NT2/D1 (cell line): ENCODE measurements at regions not wholly inside any gene's neighbourhood (a gene's known extent, or its start where the extent isn't known, plus 50 kb on each side); places are given as distances from the start of the nearest gene placed in this dataset.

Experiments used
- DNase-seq: peaks from one replicate; pipeline ENCODE4 v3.0.0-alpha.2; 2011; ENCODE audit warnings: low read depth, low spot score
- H3K27me3 ChIP-seq: 2 replicates; pipeline ENCODE4 v1.6.0; 2011; ENCODE audit warnings: mild to moderate bottlenecking; ENCODE audit not compliant: insufficient read length, insufficient read depth
- H3K36me3 ChIP-seq: 2 replicates; pipeline ENCODE4 v1.6.1; 2011; ENCODE audit warnings: mild to moderate bottlenecking, low read length, mixed read lengths; ENCODE audit not compliant: insufficient read depth, insufficient read length
- H3K4me1 ChIP-seq: 2 replicates; pipeline ENCODE4 v1.5.1; 2011; ENCODE audit not compliant: insufficient read depth, insufficient read length
- H3K4me3 ChIP-seq: 2 replicates; pipeline ENCODE4 v1.5.1; 2011; ENCODE audit warnings: low read depth; ENCODE audit not compliant: insufficient read length
- H3K9ac ChIP-seq: 2 replicates; pipeline ENCODE4 v1.6.0; 2011; ENCODE audit warnings: low read depth; ENCODE audit not compliant: insufficient read length
- H3K9me3 ChIP-seq: 2 replicates; pipeline ENCODE4 v1.5.1; 2011; ENCODE audit warnings: mild to moderate bottlenecking, low read length; ENCODE audit not compliant: insufficient read depth
- SUZ12 ChIP-seq: IDR thresholded peaks from 2 replicates; pipeline ENCODE4 v1.6.1; 2011; ENCODE audit not compliant: insufficient read length, insufficient read depth; ENCODE audit errors: extremely low read depth
- YY1 ChIP-seq: IDR thresholded peaks from 2 replicates; pipeline ENCODE4 v1.6.1; 2011; ENCODE audit not compliant: insufficient read length, insufficient read depth
- ZNF274 ChIP-seq: IDR thresholded peaks from 2 replicates; pipeline ENCODE4 v1.6.1; 2011; ENCODE audit warnings: mild to moderate bottlenecking, low read depth, low read length

GRCh38 chr21:15140321-15141019 is 75.7 kb upstream of the NRIP1 start:
- Histone ChIP-seq H3K27me3 (no peaks in the 10 kb centered on the region), H3K36me3 (no peaks in the 10 kb centered on the region), H3K4me1 (no peaks in the 10 kb centered on the region), H3K9ac (no peak overlapping the region), H3K4me3 (no peak overlapping the region), H3K9me3 (no peaks in the 10 kb centered on the region)
- no peak for DNase-seq
- no peak for TF ChIP-seq SUZ12
- TF ChIP-seq YY1 = no peak
- TF ChIP-seq ZNF274 = no peak

GRCh38 chr21:15141261-15141970 is 76.6 kb upstream of the NRIP1 start:
- Histone ChIP-seq H3K4me3 (no peak overlapping the region), H3K4me1 (no peaks in the 10 kb centered on the region), H3K9ac (no peak overlapping the region), H3K9me3 (no peaks in the 10 kb centered on the region), H3K36me3 (no peaks in the 10 kb centered on the region), H3K27me3 (no peaks in the 10 kb centered on the region)
- no peak for DNase-seq
- TF ChIP-seq ZNF274 (no peak), SUZ12 (no peak), YY1 (no peak)

GRCh38 chr21:15144026-15144425 is 79.2 kb upstream of the NRIP1 start:
- H3K27me3 ChIP-seq = no peaks in the 10 kb centered on the region
- no peaks in the 10 kb centered on the region for H3K9me3 ChIP-seq
- H3K4me3 ChIP-seq = no peak overlapping the region
- no peaks in the 10 kb centered on the region for H3K36me3 ChIP-seq
- no peak for DNase-seq
- H3K4me1 ChIP-seq = no peaks in the 10 kb centered on the region
- no peak for TF ChIP-seq SUZ12
- no peak for TF ChIP-seq YY1
- TF ChIP-seq ZNF274 = no peak
- no peak overlapping the region for H3K9ac ChIP-seq

- Histone ChIP-seq H3K36me3 (no peaks in the 10 kb centered on the region), H3K9ac (no peak overlapping the region), H3K9me3 (no peaks in the 10 kb centered on the region), H3K27me3 (no peaks in the 10 kb centered on the region), H3K4me1 (no peaks in the 10 kb centered on the region), H3K4me3 (no peak overlapping the region)
- no peak for DNase-seq
- TF ChIP-seq YY1 (no peak), ZNF274 (no peak), SUZ12 (no peak)
Measured at GRCh38 chr21:15148437-15148836, 83.6 kb upstream of the NRIP1 start.

- no peak for DNase-seq
- no peak overlapping the region for H3K4me3 ChIP-seq
- H3K9me3 ChIP-seq = 0 out of 2 replicates have a peak, but pooled peaks cover 4% of the 10 kb centered on the region
- H3K9ac ChIP-seq = no peak overlapping the region
- H3K27me3 ChIP-seq = no peaks in the 10 kb centered on the region
- no peaks in the 10 kb centered on the region for H3K4me1 ChIP-seq
- TF ChIP-seq YY1 (no peak), SUZ12 (no peak), ZNF274 (no peak)
- no peaks in the 10 kb centered on the region for H3K36me3 ChIP-seq
Measured at GRCh38 chr21:15149600-15150224, 84.9 kb upstream of the NRIP1 start.

- H3K4me3 ChIP-seq = no peak overlapping the region
- no peaks in the 10 kb centered on the region for H3K36me3 ChIP-seq
- no peaks in the 10 kb centered on the region for H3K27me3 ChIP-seq
- H3K9ac ChIP-seq = no peak overlapping the region
- no peak for DNase-seq
- H3K4me1 ChIP-seq = no peaks in the 10 kb centered on the region
- no peak for TF ChIP-seq SUZ12
- no peak for TF ChIP-seq ZNF274
- H3K9me3 ChIP-seq = peaks cover 10% of the 10 kb centered on the region
Measured at GRCh38 chr21:15151385-15152103, 86.7 kb upstream of the NRIP1 start.

GRCh38 chr21:15152591-15152990 is 87.8 kb upstream of the NRIP1 start:
- Histone ChIP-seq H3K36me3 (no peaks in the 10 kb centered on the region), H3K27me3 (no peaks in the 10 kb centered on the region), H3K4me3 (no peak overlapping the region), H3K9ac (no peak overlapping the region), H3K4me1 (no peaks in the 10 kb centered on the region), H3K9me3 (peaks cover 21% of the 10 kb centered on the region)
- TF ChIP-seq SUZ12 = no peak
- TF ChIP-seq YY1 = no peak
- TF ChIP-seq ZNF274 = no peak
- DNase-seq = no peak
